KMS-11 (cell line): ENCODE measurements at regions not wholly inside any gene's neighbourhood (a gene's known extent, or its start where the extent isn't known, plus 50 kb on each side); places are given as distances from the start of the nearest gene placed in this dataset.
"Not testable (repeated sequence)": the region's sequence is repeated elsewhere in the genome, so short reads cannot be mapped to it uniquely, and the experiment has no call there.

ENCODE experiments used
- H2AFZ ChIP-seq: fragments of 200-600 bp; sonication (generic); 2 replicates; pipeline ENCODE4 v1.6.1; 2016; ENCODE audit warnings: antibody characterized with exemption, mixed run types, low read depth
- H3K27ac ChIP-seq: fragments of 200-600 bp; sonication (generic); 2 replicates; pipeline ENCODE4 v1.6.1; 2016; ENCODE audit warnings: mild to moderate bottlenecking, mixed run types
- H3K27me3 ChIP-seq: fragments of 200-600 bp; sonication (generic); 2 replicates; pipeline ENCODE4 v1.6.1; 2017; ENCODE audit warnings: mild to moderate bottlenecking, low read depth, mixed run types, moderate library complexity; ENCODE audit not compliant: insufficient read depth
- H3K36me3 ChIP-seq: fragments of 200-600 bp; sonication (generic); 2 replicates; pipeline ENCODE4 v1.6.1; 2017; ENCODE audit warnings: mild to moderate bottlenecking, mixed run types; ENCODE audit not compliant: insufficient read depth
- H3K4me1 ChIP-seq: fragments of 200-600 bp; sonication (generic); 2 replicates; pipeline ENCODE4 v1.6.1; 2016; ENCODE audit warnings: mild to moderate bottlenecking, low read depth, mixed run types; ENCODE audit not compliant: poor library complexity, severe bottlenecking
- H3K4me2 ChIP-seq: fragments of 200-600 bp; sonication (generic); 2 replicates; pipeline ENCODE4 v1.7.0; 2016; ENCODE audit warnings: mild to moderate bottlenecking, mixed run types
- H3K4me3 ChIP-seq: fragments of 200-600 bp; sonication (generic); IDR thresholded peaks from 2 replicates; pipeline ENCODE4 v1.6.1; 2017; ENCODE audit warnings: low read depth, low read length, mixed read lengths; ENCODE audit not compliant: insufficient read depth
- H3K79me2 ChIP-seq: fragments of 200-600 bp; sonication (generic); 2 replicates; pipeline ENCODE4 v1.6.1; 2016; ENCODE audit warnings: low read depth, mixed run types; ENCODE audit not compliant: insufficient read depth
- H3K9ac ChIP-seq: fragments of 200-600 bp; sonication (generic); 2 replicates; pipeline ENCODE4 v1.6.1; 2016; ENCODE audit warnings: mild to moderate bottlenecking, mixed run types
- H4K20me1 ChIP-seq: fragments of 200-600 bp; sonication (generic); 2 replicates; pipeline ENCODE4 v1.6.1; 2016; ENCODE audit warnings: mild to moderate bottlenecking, mixed run types; ENCODE audit not compliant: insufficient read depth
- CTCF ChIP-seq: fragments of 200-600 bp; sonication (generic); conservative IDR thresholded peaks from 2 replicates; pipeline ENCODE4 v1.6.1; 2017; ENCODE audit warnings: low read depth, mild to moderate bottlenecking, antibody characterized with exemption, low read length, moderate library complexity, mixed read lengths

- H3K4me3 ChIP-seq = no peak overlapping the region
- H2AFZ ChIP-seq = no peak overlapping the region
- H3K79me2 ChIP-seq = no peaks in the 10 kb centered on the region
- no peaks in the 10 kb centered on the region for H3K27me3 ChIP-seq
- no peak overlapping the region for H3K27ac ChIP-seq
- H4K20me1 ChIP-seq = no peaks in the 10 kb centered on the region
- TF ChIP-seq CTCF = no peak
- no peaks in the 10 kb centered on the region for H3K4me1 ChIP-seq
- H3K4me2 ChIP-seq = no peak overlapping the region
- H3K36me3 ChIP-seq = no peaks in the 10 kb centered on the region
- no peak overlapping the region for H3K9ac ChIP-seq
These were observed 1169.6 kb upstream of the CRIM1 start for GRCh38 chr2:35185861-35186412.

DNA sequence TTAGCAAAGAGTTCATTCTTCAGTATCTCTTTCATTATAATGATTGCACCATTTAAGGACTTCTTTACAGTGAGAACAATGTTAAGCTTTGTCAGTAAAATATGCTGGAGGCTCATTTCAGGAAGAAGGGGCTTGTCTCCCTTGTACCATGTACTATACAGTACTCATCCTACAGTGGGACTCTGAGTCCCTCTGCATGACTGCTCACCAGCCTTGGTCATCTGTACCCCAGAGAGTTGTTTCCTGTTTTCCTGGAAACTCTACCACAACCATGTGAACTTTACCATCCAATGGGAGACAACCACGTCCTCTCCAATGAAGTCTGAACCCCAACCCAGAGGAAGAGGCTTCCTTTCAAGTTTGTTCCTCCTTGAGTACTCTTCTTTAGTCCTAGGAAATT lies 1171.1 kb upstream of the CRIM1 start:
- no peak overlapping the region for H3K4me3 ChIP-seq
- no peak for TF ChIP-seq CTCF
- H3K4me1 ChIP-seq = no peaks in the 10 kb centered on the region
- no peak overlapping the region for H3K27ac ChIP-seq
- no peak overlapping the region for H3K4me2 ChIP-seq
- no peaks in the 10 kb centered on the region for H3K27me3 ChIP-seq
- H3K79me2 ChIP-seq = no peaks in the 10 kb centered on the region
- H2AFZ ChIP-seq = no peak overlapping the region
- H4K20me1 ChIP-seq = no peaks in the 10 kb centered on the region
- no peak overlapping the region for H3K9ac ChIP-seq
- H3K36me3 ChIP-seq = no peaks in the 10 kb centered on the region

- not testable (repeated sequence) for H3K27me3 ChIP-seq, H3K9ac ChIP-seq, H3K4me2 ChIP-seq, H3K4me1 ChIP-seq, H3K4me3 ChIP-seq, H3K36me3 ChIP-seq, H3K79me2 ChIP-seq, H4K20me1 ChIP-seq, H2AFZ ChIP-seq, H3K27ac ChIP-seq
These were observed 1178.9 kb upstream of the CRIM1 start for GRCh38 chr2:35176726-35177125.

- no peak overlapping the region for H2AFZ ChIP-seq
- H3K9ac ChIP-seq = no peak overlapping the region
- H3K27me3 ChIP-seq = no peaks in the 10 kb centered on the region
- TF ChIP-seq CTCF = no peak
- no peak overlapping the region for H3K27ac ChIP-seq
- H3K36me3 ChIP-seq = no peaks in the 10 kb centered on the region
- no peak overlapping the region for H3K4me2 ChIP-seq
- no peak overlapping the region for H3K4me3 ChIP-seq
- no peaks in the 10 kb centered on the region for H4K20me1 ChIP-seq
- H3K79me2 ChIP-seq = no peaks in the 10 kb centered on the region
- no peaks in the 10 kb centered on the region for H3K4me1 ChIP-seq
These were observed 1180.7 kb upstream of the CRIM1 start for GRCh38 chr2:35174845-35175244.

DNA sequence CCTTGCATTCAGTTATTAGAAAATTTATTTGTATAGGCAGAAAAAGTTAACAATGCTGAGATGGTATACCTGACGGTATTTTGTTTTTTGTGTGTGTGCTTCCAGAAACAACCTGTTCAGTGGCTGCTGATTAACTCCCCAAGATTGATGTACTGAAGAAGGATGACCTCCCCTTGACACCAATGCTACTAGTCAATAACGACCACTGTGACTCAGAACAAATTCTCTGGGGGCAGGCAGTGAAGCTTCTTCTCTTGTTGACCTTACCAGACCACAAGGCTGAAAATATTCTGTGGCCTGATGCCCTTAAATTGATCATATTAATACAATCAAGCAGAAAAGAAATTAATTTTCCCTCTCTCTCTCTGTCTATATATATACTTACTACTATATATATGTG lies 1182.9 kb upstream of the CRIM1 start:
- no peak overlapping the region for H3K4me2 ChIP-seq
- no peak overlapping the region for H3K27ac ChIP-seq
- TF ChIP-seq CTCF = no peak
- H3K79me2 ChIP-seq = no peaks in the 10 kb centered on the region
- H3K4me3 ChIP-seq = no peak overlapping the region
- no peak overlapping the region for H3K9ac ChIP-seq
- no peaks in the 10 kb centered on the region for H3K27me3 ChIP-seq
- H2AFZ ChIP-seq = no peak overlapping the region
- no peaks in the 10 kb centered on the region for H4K20me1 ChIP-seq
- no peaks in the 10 kb centered on the region for H3K4me1 ChIP-seq
- no peaks in the 10 kb centered on the region for H3K36me3 ChIP-seq
